GM21381 (cell line): ENCODE measurements at regions not wholly inside any gene's neighbourhood (a gene's known extent, or its start where the extent isn't known, plus 50 kb on each side); places are given as distances from the start of the nearest gene placed in this dataset.
"Not testable (repeated sequence)": the region's sequence is repeated elsewhere in the genome, so short reads cannot be mapped to it uniquely, and the experiment has no call there.

ENCODE experiments used
- ATAC-seq: cut with Tn5 transposase; IDR thresholded peaks from one replicate; pipeline ENCODE4 v1.9.1; 2021; ENCODE audit warnings: mild to moderate bottlenecking, moderate library complexity; ENCODE audit not compliant: unreplicated experiment

DNA sequence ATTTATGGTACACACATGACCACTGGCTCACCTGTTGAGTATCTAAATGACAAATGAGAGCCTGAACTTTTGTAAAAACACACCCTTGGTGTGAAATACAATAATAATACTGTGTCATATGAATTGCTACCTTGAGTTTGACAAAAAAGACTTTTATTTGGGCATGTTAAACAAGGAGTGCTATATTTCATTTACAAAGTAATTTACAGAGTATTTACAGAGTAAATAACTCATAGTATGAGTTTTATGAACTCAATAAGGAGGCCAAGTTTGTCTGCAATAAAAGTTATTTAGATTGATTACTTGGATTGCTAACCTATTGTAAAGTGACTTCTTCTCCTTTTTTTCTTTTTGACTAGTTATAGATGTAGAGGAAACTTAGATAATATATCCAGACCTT lies 146.0 kb upstream of the NUDT12 start:
- ATAC-seq: no peak

DNA sequence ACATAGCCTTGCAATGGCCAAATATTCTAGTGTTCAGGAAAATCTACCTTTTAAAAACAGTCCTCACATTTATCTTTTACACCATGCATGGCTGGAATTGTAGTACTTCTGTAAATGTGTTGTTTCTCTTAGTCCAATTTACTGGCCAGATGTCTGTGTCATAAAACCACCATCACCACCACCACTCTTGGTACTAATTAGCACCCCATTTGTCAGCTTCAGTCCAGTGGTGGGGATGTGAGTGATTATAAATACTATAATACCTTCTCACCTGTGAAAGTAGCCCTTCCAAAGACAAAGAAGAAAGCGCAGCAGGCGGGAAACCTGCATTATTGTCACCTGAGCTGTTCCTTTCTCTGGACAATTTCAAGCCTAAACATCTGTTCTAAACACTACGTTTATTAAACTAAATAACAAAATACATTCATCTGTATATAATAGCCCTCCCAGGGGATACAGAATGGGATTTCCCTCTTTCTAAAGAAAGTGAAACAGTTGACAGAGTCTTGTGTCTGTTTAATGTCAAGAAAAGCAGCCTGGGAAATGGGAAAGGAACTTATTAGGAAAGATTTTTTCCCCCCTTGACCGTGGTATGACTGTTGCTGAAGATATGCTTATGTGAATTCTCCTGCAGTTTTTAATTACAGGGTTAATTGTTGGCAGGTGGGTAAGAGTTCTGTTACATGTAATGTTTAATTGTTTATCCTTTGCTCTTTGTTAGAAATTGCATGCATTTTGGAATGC lies 144.5 kb upstream of the NUDT12 start:
- ATAC-seq: no peak

DNA sequence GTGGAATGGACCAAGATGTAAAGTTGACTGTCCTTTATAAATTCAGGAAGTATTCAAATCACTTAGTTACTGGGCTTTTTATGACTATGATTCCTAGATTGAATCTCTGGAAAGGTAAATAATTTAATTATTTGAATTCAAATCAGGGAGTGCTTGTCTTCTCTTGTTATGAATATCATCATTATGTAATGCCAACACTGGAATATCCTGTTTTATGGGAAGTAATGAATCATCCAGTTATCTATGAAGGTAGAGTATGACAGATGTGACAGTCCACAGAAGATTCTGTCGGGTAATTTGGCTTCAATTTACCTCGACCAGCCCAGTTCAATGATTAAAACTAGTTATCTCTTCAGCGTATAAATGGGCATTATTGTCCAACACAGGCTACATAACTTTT lies 141.0 kb upstream of the NUDT12 start:
- no peak for ATAC-seq

DNA sequence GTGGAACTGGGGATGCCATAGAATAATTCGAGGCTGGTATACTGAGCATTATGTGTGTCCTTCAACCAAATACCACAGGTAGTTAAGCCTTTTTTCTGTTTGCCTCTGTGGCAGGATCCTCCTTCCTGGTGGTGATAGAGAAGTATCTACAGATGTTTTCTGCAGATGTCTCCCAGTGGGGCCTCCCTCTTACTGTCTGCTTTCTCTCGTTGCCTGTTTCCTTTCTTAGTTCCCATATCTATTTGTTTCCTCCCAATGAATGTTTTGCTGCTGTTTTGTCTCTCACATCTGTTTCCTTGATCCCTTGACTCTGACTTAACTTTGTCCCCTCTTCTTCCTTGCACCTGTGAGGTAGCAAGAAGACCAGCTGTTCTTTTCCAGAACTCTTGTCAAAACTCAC lies 130.9 kb upstream of the NUDT12 start:
- no peak for ATAC-seq

DNA sequence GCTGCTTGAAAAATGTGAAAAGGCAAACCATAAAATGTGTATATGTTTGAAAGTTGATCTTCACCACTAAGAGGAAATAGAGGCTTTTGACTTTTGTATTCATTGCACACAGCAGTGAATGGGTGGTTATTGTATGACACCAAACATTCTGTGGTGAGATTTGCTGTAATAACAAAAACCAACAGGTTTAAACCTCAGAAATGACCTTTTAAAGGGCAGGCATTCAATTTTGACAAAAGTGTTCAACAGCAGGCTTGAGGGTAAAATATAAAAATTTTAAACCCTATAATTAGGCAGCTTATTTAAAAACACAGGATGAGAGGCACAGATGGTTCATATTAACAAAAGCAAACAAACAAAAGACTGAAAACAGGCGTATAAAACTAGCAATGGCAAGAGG lies 128.1 kb upstream of the NUDT12 start:
- ATAC-seq: no peak

DNA sequence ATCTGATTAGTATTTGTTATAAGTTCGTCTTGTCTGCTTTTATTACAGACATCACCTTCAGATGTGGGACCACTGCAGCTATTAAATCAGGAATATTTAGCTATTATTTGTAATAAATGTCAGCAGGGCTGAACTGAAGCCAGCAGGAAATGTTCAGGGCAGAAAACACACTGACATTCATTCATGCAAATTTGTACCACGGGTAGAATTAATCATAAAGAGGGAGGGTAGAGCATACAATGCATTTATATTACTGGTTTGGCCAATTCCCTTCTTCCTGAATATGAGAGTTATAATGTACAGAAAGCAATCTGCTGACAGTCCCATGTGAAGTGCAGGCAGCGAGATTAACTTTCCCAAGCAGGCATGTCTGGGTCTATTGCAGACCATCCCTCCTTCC lies 117.3 kb upstream of the NUDT12 start:
- no peak for ATAC-seq

DNA sequence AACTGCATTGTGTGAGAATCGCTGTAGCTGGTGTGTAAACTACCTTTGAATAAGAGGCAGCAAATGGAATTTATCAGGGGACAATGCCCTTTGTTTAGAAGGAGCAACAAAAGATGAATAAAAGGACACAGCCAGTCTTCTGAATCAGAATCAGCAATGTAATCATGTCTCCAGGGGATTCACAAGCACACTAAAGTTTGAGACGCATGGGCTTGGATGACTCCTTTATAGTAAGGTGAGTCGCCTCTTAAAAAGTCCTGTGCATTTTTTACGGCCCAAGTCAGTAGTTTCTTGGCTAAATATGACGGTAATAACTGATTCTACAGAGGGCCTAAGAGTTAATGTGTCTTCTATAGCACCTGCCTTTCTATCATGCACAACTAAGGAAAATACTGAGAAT lies 113.6 kb upstream of the NUDT12 start:
- ATAC-seq: not testable (repeated sequence)

DNA sequence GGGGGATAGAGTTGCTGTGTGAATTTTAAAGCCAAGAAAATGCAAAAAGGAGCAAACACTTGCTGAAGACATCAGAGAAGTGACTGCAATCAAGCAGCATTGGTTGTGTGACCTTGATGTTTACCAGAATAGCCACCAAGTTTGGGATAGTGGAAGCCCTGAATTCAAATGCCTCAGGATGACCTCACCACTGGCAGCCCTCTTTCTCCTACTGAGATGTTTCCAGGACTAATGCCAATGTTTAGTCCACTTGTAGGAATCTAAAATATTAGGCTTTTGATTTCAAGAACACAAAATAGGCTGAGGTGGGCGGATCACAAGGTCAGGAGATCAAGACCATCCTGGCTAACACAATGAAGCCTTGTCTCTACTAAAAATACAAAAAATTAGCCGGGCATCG lies 112.2 kb upstream of the NUDT12 start:
- no peak for ATAC-seq

DNA sequence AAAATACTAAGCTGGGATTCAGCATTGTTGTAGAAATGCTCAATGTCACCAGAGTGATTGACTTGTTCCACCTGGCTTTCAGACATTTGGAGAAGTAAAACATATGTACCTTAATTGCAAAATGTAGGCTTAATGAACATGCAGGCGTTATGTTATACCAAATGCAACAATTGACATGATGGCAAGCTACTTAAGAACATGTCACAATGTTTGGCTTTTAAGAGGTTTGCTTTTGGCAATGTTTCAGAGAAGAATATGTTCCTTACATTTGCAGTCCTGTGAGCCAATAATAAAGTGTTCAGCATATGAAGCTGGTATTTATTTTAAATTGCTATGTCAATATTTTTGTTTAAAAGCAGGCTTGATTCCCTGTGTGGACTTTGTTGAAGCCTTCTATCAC lies 111.7 kb upstream of the NUDT12 start:
- no peak for ATAC-seq

DNA sequence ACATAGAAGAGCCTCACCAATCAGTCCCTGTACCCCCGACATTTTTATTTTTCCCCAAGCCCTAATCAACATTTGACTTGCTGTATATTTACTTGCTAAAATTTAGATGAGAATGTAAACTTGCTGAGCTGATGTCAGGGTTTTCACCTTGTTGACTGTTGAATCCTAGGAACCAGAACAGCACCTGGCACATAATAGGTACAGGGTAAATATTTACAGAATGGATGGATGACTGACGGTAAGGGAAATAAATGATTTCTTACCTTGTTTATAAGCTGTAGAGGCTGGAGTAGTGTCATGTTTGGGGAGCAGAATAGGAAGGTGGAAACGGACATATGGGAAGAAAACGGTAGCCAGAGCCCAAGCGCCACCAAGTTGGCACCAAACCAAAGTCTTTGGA lies 107.0 kb upstream of the NUDT12 start:
- no peak for ATAC-seq

DNA sequence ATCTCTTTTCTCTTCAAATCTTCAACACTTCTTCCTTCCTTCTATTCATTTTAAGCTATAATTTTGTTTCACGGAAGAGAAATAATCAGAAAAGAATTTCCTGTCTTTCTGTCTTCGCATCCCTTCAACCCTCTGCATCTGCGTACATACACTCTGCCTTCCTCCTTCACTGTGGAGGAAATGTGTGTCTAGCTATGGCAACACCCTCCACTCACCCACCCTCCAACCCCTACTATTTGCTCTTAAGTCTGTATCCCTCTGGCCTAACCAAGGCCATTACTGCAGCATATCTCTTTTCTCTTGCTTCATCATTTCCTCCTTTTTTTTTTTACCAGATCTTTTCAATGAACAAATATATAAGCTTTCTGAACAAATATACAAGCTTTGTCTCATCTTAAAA lies 105.7 kb upstream of the NUDT12 start:
- no peak for ATAC-seq

DNA sequence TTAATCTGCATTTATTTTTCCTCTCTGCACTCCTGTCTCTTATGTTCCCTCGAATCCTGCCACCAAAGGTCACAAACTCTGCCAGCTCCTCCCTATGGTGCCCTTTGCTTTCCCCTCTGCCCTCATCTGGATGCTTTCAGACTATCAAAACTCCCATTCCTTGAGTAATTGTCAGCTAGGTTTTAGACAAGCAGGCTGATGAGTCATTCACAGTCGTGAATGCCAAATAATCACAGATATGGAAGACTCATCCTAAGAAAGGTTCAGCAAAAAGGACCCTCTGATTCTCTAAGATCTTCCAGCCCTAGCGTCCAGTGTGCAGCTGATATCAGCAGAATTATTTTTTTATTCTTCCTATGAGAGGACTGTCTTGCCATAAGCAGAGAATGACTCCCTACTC lies 104.5 kb upstream of the NUDT12 start:
- ATAC-seq: no peak

DNA sequence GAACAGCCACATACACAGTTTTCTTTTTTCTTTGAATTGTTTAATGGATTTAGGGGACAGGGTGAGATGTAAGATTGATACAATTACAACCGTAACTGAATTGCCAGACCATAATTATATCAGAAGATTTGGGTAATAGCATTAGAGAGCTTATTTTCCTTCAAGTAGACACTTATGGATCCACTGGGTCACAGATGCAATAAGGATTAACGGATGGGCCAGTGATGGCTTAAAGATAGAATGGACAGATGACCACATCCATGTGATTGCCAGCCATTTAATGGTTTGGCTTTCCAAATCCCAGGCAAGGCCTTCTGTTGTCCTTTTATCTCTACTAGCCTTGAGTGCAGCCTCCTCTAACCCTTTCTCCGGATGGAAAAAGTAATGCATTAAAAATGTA lies 94.7 kb upstream of the NUDT12 start:
- ATAC-seq: no peak

DNA sequence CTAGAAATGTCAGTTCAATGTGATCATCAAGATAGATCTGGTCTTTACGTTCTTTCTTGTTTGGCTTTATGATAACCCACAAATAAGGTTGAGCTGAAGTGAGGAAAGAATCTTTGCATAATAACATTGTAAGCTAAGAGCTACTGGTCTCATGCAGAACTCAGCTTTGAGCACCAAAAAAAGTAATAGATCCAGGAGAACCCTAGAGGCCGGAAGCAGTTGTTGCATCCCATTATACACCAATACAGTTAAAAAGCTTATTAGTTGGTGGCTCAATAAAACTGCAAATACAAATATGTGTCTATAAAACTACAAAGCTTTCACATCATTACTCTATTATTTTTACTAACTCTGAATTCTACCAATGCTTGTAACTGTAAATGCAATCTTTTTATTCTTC lies 85.5 kb upstream of the NUDT12 start:
- no peak for ATAC-seq

DNA sequence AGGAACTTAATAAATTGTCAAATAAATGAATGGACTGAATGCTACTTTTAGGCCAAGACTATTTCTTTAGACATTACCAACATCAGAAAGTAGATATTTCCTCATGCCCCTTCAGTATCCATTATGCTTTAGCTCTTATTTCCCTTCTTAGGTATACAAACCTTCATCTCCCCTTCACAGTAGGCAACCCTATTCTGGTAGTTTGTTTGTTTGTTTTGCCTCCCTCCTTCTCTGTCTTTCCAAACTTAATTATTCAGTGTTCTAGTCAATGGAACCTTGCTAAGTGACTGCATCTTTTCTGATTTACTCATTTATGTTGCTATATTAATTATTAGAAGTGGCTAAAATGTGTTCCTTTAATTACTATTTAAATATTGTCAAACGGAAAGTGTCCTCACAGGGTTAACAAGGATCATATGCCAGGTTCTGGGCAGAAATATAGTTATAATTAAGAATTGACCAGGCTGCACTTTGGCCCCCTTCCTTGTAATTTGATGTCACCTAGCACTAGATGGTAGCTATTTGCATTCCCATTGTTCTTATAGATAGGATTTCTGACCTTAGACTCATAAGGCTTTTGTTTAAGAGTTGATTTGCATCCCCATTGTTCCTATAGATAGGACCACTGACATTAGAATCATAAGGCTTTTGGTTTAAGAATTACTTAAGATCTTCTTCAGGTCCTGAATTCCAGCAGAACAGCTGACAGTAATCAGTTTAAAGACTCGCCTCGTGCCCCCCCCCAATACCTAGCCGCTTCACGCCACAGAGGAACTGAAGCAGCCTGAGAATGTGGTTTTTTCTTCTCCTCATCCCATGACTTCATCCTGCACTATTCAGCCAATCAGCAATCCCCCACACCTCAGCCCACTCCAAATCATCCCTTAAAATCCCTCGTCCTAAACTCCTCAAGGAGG lies 84.4 kb upstream of the NUDT12 start:
- ATAC-seq: no peak

DNA sequence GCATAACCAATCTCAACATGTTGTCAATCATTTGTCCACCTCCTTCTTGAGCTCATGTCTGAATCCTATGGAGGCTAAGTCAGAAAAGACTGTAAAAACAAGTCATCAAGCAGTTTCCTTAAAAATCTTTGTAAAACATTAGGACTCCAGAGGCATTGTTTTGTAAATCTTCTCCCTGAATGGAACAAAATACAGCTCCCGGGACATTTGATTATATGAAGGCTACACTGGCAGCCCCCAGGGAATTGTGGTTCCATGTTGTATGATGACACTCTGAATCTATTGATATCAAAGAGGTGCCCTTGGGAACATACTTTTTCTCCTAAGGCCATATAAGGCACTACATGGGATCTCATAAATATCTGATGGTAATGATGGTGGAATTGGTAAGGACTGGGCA lies 83.2 kb upstream of the NUDT12 start:
- no peak for ATAC-seq

DNA sequence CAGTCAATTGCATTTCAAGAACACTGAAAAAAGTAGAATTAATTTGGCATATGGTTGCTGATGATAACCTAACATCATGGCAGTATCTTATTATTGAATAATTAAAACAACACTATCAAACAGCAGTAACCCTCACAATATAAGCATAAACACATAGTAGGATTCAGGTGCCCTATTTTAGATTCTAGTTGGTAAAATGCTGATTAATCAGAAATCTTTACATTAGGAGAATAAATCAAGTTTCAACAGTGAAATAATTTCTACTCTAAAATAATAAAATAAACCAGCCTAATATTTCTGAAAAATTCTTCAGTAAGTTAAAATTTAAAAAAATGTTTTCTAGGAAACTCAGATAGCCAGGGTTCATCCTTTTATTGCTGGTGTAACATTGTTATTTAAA lies 76.4 kb upstream of the NUDT12 start:
- ATAC-seq: no peak

DNA sequence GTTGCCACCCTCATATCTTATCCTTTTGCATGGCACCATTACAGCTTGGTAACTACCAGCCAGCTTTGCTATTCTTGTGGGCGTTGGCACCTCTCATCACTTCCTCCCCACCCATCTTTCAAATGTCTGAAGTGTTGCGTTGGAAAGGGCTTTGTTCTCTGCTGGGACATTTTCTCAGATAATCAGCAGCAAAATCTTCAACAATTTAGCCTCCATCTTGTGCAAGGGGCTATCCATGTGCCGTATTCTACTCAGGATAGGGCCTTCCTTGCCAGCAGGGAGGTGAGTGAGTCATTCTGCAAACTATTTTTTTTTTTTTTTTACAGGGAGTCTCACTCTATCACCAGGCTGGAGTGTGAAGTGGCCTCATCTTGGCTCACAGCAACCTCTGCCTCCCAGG lies 62.1 kb upstream of the NUDT12 start:
- ATAC-seq: no peak

DNA sequence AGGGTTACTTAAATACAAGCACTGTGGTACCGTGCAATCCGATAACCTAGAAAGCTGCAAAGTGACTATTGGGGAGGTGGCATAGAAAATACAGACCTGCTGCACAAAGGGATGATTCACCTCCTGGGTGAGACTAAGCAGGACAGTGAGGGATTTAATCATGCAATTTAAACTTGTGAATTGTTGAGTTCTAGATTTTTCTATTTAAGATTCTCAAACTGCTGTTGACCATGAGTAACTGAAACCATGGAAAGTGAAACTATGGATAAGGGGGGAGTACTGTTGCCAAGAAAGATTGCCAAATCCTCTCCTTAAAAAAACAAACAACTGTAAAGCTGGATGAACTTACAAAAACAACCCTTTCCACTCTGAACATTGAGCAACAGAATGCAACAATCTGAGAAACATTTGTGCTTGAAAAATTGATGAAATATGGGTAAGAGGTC lies 61.5 kb upstream of the NUDT12 start:
- no peak for ATAC-seq

DNA sequence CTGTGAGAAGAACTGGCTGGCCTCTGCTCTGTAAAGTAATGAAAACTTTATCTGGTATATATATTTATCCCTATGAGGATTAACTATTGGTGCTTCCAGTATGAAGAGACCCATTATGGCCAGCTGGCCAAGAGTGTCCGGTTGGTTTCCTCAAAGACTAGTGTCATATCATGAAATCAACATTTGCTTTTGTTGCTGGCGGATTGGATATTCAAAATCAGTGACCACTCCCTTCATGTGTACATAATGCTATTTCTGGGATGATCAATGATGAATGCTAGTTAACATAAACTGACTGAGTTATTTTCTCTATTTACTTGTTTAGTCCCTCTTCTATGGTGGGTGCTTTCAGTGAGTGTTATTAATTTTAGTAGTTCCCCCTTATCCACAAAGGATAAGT lies 60.8 kb upstream of the NUDT12 start:
- ATAC-seq: no peak

DNA sequence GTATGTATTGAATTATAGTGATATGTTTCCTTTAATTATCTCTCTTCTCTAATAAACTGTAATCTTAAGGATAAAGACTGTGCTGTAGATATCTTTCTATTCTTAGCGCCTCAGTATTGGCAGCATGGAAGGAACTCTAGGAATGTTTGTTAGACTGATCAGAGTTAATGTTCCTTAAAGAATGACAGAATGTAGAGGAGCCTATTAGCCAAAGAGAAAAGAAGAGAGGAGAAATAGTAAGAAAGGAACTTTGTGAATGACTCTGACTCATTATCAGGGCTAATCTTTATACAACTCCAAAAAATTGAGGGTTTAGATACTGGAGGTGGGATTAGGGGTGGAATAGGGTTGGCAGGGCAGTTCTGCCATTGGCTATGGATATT lies 59.0 kb upstream of the NUDT12 start:
- ATAC-seq: no peak

DNA sequence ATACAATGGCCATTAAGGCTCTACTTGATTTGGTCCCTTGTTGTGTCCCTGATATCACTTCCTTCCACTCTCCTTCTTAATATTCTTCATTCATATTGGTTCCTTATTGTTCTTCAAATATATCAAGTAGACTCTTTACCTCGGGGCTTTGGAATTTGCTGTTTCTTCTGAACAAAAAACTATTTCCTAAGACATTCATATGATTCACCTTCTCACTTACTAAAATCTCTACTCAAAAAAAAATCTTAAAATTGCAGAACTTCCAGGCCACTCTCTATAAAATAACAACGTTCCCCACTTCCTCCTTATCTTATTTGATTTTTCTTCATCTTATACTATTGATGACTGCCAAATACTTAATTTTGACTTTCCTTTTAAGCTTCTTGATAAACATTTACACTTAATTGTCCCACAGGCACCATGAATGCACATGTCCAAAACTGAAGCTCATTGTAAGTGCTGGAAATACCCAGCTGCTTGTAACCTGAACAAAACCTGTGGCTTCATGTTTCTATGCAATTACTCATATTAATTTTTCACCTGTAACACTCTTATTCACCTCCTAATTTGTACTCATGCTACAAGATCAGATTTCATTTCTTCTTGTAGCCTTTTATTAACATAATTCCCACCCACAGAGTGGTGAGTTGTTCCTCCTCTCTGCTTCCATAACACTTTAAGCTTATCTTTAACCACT lies 58.4 kb upstream of the NUDT12 start:
- no peak for ATAC-seq
